Thyroid gland (tissue), 4 donors: ENCODE measurements at regions not wholly inside any gene's neighbourhood (a gene's known extent, or its start where the extent isn't known, plus 50 kb on each side); places are given as distances from the start of the nearest gene placed in this dataset.

Source experiments
- POLR2A ChIP-seq, 2 donors: fragments of 450-650 bp; IDR thresholded peaks; one replicate each; pipeline ENCODE4 v1.6.1; 2017; ENCODE audit warnings: antibody characterized with exemption in 2 of 2, mild to moderate bottlenecking in 2 of 2, moderate library complexity in 1 of 2
- TF ChIP-seq, protein P1 (sequence below), 6 experiments: fragments of 200-600 bp in 3 of 6; fragments of 450-650 bp in 3 of 6; sonication (generic) in 3 of 6; IDR thresholded peaks; one replicate each; pipeline ENCODE4 v1.5.1; 2016 to 2019; ENCODE audit warnings: antibody characterized with exemption in 6 of 6, mild to moderate bottlenecking in 2 of 6, inconsistent platforms in 1 of 6, moderate library complexity in 1 of 6

DNA sequence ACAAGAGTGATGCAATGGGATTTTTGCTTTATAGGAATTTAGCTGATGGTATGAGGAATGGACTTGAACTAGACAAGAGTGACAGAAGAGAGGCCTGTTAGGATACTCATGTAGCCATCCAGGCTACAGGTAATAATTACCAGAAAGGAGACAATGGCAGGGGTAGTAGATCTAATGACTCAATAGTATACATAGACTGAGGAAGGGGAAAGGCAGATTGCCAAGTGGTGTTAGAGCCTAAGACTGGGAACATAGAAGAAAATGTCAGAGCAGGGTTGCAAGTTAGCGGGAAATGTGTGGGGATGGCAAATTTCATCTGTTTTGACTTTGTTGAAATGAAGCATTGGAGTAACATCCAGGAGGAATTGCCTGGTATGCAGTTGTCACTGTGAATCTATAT lies 295.6 kb downstream of the UTRN start:
- TF ChIP-seq, protein P1, sequence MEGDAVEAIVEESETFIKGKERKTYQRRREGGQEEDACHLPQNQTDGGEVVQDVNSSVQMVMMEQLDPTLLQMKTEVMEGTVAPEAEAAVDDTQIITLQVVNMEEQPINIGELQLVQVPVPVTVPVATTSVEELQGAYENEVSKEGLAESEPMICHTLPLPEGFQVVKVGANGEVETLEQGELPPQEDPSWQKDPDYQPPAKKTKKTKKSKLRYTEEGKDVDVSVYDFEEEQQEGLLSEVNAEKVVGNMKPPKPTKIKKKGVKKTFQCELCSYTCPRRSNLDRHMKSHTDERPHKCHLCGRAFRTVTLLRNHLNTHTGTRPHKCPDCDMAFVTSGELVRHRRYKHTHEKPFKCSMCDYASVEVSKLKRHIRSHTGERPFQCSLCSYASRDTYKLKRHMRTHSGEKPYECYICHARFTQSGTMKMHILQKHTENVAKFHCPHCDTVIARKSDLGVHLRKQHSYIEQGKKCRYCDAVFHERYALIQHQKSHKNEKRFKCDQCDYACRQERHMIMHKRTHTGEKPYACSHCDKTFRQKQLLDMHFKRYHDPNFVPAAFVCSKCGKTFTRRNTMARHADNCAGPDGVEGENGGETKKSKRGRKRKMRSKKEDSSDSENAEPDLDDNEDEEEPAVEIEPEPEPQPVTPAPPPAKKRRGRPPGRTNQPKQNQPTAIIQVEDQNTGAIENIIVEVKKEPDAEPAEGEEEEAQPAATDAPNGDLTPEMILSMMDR (IDR thresholded peaks at IDR 0.05): no peak
- no peak for TF ChIP-seq POLR2A (IDR thresholded peaks at IDR 0.05)
